Cardiac muscle cell (in vitro differentiated cells and primary cell): ENCODE measurements at regions not wholly inside any gene's neighbourhood (a gene's known extent, or its start where the extent isn't known, plus 50 kb on each side); places are given as distances from the start of the nearest gene placed in this dataset.

Experiments used
- DNase-seq, 2 donors: peaks; one replicate each; pipeline versions ENCODE4 v3.0.0 to v3.0.0-alpha.2; 2010 to 2017; ENCODE audit warnings: low read depth in 1 of 2, low spot score in 1 of 2
- H3K27ac ChIP-seq: fragments of 200-600 bp; sonication (generic); 2 replicates; pipeline ENCODE4 v1.5.1; 2016
- H3K27me3 ChIP-seq: fragments of 200-600 bp; sonication (generic); 2 replicates; pipeline ENCODE4 v1.6.0; 2016; ENCODE audit warnings: control low read depth
- H3K36me3 ChIP-seq: fragments of 200-600 bp; sonication (generic); 2 replicates; pipeline ENCODE4 v1.5.1; 2016; ENCODE audit warnings: control low read depth
- H3K4me1 ChIP-seq: fragments of 200-600 bp; sonication (generic); 2 replicates; pipeline ENCODE4 v1.8.1; 2017; ENCODE audit warnings: low read depth, mild to moderate bottlenecking, mixed run types
- H3K4me3 ChIP-seq: fragments of 200-600 bp; sonication (generic); 2 replicates; pipeline ENCODE4 v1.5.1; 2016; ENCODE audit warnings: mild to moderate bottlenecking
- H3K9me3 ChIP-seq: fragments of 200-600 bp; sonication (generic); 2 replicates; pipeline ENCODE4 v1.5.1; 2017; ENCODE audit warnings: low read depth, mild to moderate bottlenecking, control low read depth
- TF ChIP-seq, protein P1 (sequence below): IDR thresholded peaks from 2 replicates; pipeline ENCODE4 v1.5.1; 2012; ENCODE audit warnings: low read depth, mild to moderate bottlenecking, low read length

DNA sequence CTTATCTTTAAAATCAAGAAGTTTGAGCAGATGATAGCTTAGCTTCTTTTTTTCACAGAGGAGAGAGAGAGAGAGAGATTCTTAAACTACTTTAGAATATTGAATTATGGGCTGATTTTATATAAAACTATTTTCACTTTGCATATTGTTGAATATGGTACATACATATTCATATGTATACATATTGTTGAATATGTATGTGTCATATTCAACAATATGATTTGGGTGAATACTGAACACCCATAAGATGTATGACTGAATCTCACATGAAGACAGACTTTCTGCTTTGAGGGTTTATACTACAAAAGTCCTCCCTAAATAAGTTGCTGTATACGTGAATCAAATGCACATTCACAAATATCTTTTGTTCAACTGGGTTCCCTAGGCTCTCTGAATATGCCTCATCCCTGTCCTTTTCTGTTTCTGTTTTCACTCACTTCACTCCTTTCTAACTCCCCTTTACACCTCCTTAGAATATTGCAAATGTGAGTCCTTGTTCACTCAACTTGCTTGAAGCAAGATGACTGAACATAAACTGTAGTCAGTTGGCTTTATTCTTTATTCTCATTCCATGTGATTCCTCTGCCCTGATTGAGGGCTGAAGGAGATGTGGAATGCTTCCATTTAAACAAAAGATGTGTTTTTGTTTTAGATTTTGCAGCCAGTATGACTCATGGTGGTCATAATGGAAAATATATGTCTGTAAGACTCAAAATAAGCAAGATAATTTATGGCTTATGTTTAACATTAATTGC is 225.4 kb upstream of the DAB2 start:
- Histone ChIP-seq H3K4me1 (no peaks in the 10 kb centered on the region), H3K9me3 (no peaks in the 10 kb centered on the region), H3K36me3 (no peaks in the 10 kb centered on the region), H3K4me3 (no peak overlapping the region), H3K27me3 (no peaks in the 10 kb centered on the region), H3K27ac (no peak overlapping the region)
- TF ChIP-seq, protein P1, sequence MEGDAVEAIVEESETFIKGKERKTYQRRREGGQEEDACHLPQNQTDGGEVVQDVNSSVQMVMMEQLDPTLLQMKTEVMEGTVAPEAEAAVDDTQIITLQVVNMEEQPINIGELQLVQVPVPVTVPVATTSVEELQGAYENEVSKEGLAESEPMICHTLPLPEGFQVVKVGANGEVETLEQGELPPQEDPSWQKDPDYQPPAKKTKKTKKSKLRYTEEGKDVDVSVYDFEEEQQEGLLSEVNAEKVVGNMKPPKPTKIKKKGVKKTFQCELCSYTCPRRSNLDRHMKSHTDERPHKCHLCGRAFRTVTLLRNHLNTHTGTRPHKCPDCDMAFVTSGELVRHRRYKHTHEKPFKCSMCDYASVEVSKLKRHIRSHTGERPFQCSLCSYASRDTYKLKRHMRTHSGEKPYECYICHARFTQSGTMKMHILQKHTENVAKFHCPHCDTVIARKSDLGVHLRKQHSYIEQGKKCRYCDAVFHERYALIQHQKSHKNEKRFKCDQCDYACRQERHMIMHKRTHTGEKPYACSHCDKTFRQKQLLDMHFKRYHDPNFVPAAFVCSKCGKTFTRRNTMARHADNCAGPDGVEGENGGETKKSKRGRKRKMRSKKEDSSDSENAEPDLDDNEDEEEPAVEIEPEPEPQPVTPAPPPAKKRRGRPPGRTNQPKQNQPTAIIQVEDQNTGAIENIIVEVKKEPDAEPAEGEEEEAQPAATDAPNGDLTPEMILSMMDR: no peak
- DNase-seq: no peak

DNA sequence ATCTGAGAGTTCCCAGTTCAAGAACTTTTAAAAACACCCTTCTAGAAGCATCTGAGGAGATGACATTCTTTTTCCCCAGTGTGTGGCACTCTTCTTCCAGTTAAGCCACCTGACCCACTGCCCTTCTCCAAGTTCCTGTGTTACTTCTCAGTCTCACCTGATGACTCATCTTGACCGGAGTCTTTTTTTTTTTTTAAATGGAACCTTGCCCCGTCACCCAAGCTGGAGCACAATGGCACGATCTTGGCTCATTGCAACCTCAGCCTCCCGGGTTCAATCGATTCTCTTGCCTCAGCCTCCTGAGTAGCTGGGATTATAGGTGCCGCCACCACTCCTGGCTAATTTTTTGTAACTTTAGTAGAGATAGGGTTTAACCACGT is 224.1 kb upstream of the DAB2 start:
- TF ChIP-seq, protein P1: no peak
- Histone ChIP-seq H3K36me3 (no peaks in the 10 kb centered on the region), H3K9me3 (no peaks in the 10 kb centered on the region), H3K4me3 (no peak overlapping the region), H3K4me1 (no peaks in the 10 kb centered on the region), H3K27ac (no peak overlapping the region), H3K27me3 (no peaks in the 10 kb centered on the region)
- DNase-seq: no peak

DNA sequence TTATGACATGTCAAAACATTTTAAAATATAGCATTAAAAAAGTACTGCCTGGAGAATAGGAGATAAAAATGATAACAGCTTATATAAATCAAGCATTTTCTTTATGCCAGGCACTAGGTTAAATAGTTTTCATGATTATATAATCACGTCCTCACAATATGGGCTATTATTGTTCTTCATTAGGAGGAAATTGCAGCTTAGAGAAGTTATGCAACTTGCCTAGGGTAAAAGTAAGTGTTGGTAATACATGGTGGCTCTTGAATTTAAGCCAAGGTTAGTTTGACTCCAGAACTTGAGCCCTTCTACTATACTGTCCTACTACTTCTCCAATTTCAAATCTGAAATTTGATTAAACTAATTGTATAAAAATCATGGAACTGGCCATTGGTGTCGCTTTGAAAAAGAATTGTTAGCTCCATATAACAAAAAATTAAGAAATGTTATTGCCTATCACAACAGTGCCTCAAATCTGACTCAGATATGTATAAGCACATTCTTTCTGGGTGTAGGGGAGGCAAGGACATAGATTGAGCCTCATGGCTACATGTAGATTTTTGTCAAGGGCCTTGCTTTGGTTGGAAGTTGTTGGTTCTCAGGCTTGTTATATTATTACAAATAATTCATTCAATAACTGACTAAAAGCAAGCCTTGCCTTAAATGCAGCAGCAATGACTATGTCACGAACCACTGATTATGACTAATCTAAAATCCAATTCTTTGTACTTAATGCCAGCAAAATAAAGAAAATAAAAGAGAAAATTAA is 223.5 kb upstream of the DAB2 start:
- Histone ChIP-seq H3K4me3 (no peak overlapping the region), H3K9me3 (no peaks in the 10 kb centered on the region), H3K4me1 (no peaks in the 10 kb centered on the region), H3K27me3 (no peaks in the 10 kb centered on the region), H3K36me3 (no peaks in the 10 kb centered on the region), H3K27ac (no peak overlapping the region)
- TF ChIP-seq, protein P1: no peak
- DNase-seq: no peak

DNA sequence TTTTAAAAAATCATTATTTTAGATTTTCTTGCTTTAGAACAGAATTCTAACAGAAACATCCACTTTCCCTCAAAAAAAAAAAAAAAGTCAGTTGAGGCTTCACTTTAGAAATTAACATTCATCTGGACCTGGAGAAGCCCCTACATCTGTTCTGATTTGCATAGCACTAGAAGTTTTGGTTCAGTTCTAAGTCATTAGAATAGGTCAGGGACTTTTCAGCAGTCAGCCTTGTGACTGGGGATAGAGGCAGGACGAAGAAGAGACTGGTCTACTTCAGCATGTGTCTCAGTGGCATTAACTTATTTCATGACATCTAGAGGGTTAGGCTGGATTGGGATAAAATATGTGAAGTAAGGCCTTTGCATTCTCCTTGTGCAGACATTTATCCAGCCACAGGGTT is 215.8 kb upstream of the DAB2 start:
- H3K27me3 ChIP-seq: no peaks in the 10 kb centered on the region
- TF ChIP-seq, protein P1: no peak
- DNase-seq: no peak
- no peaks in the 10 kb centered on the region for H3K9me3 ChIP-seq
- H3K36me3 ChIP-seq: no peaks in the 10 kb centered on the region
- H3K4me1 ChIP-seq: no peaks in the 10 kb centered on the region
- no peak overlapping the region for H3K27ac ChIP-seq
- H3K4me3 ChIP-seq: no peak overlapping the region

DNA sequence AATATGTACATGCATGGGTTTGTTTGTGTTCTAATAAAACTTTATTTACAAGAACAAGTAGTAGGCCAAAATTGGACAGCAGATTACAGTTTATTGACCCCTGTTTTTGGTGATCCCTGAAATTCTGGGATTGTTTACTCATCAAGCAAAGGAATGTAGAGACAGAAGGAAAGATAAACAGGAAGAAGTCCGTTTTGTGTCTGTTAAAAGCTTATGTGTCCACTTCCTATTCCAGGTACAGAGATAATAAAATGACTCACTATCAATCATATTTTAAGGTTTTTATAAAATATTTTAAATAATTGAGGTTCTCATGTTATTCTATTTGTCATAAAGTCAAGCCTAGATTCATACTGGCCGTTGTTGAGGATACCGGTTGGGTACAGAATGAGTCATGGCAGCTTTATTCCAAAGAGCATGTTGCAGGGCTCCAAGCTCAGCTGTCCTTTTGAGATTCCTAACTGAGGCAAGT is 214.9 kb upstream of the DAB2 start:
- H3K27ac ChIP-seq: no peak overlapping the region
- no peak overlapping the region for H3K4me3 ChIP-seq
- no peaks in the 10 kb centered on the region for H3K36me3 ChIP-seq
- no peaks in the 10 kb centered on the region for H3K27me3 ChIP-seq
- H3K4me1 ChIP-seq: no peaks in the 10 kb centered on the region
- no peaks in the 10 kb centered on the region for H3K9me3 ChIP-seq
- peak in 1 of 2 donors; percentile 8 for DNase-seq
- TF ChIP-seq, protein P1: no peak
